Tibial nerve (tissue), 4 donors: ENCODE measurements at regions not wholly inside any gene's neighbourhood (a gene's known extent, or its start where the extent isn't known, plus 50 kb on each side); places are given as distances from the start of the nearest gene placed in this dataset.

Experiments used
- DNase-seq, 2 donors: peaks; one replicate each; pipeline ENCODE4 v3.0.0-alpha.2; 2019; ENCODE audit warnings: low spot score in 2 of 2
- H3K27ac ChIP-seq, 4 donors: fragments of 200-600 bp; sonication (generic) in 3 of 4; one replicate each; pipeline ENCODE4 v1.5.1; 2017 to 2019; ENCODE audit warnings: mild to moderate bottlenecking in 1 of 4
- H3K27me3 ChIP-seq, 2 donors: fragments of 200-600 bp; sonication (generic) in 1 of 2; one replicate each; pipeline versions ENCODE4 v1.5.1 to v1.6.0; 2017 to 2019
- H3K36me3 ChIP-seq, 3 donors: fragments of 200-600 bp; sonication (generic); one replicate each; pipeline ENCODE4 v1.5.1; 2018 to 2019
- H3K4me1 ChIP-seq, 4 donors: fragments of 200-600 bp; sonication (generic) in 3 of 4; one replicate each; pipeline ENCODE4 v1.5.1; 2017 to 2019
- H3K4me3 ChIP-seq, 4 donors: fragments of 200-600 bp; sonication (generic) in 3 of 4; one replicate each; pipeline ENCODE4 v1.5.1; 2017 to 2019; ENCODE audit warnings: mild to moderate bottlenecking in 1 of 4, moderate library complexity in 1 of 4
- H3K9me3 ChIP-seq, 4 donors: fragments of 200-600 bp; sonication (generic) in 3 of 4; one replicate each; pipeline ENCODE4 v1.5.1; 2017 to 2019
- EP300 ChIP-seq, 2 donors: sonication (generic); formaldehyde crosslinking; IDR thresholded peaks; one replicate each; pipeline ENCODE4 v1.6.1; 2017; ENCODE audit warnings: antibody characterized with exemption in 2 of 2, mild to moderate bottlenecking in 1 of 2
- POLR2A ChIP-seq, 2 donors: fragments of 450-650 bp; IDR thresholded peaks; one replicate each; pipeline ENCODE4 v1.6.1; 2017; ENCODE audit warnings: antibody characterized with exemption in 2 of 2, mild to moderate bottlenecking in 2 of 2, moderate library complexity in 2 of 2
- WGBS, 2 donors: methylation state at CpG; one replicate each; pipeline ENCODE4 v1.1.5; 2018; 5-methylcytosine and 5-hydroxymethylcytosine counted together
- TF ChIP-seq, protein P1 (sequence below), 5 experiments: fragments of 200-600 bp in 3 of 5; fragments of 450-650 bp in 2 of 5; sonication (generic) in 3 of 5; IDR thresholded peaks; one replicate each; pipeline ENCODE4 v1.5.1; 2016 to 2019; ENCODE audit warnings: antibody characterized with exemption in 5 of 5, mild to moderate bottlenecking in 3 of 5, moderate library complexity in 2 of 5

DNA sequence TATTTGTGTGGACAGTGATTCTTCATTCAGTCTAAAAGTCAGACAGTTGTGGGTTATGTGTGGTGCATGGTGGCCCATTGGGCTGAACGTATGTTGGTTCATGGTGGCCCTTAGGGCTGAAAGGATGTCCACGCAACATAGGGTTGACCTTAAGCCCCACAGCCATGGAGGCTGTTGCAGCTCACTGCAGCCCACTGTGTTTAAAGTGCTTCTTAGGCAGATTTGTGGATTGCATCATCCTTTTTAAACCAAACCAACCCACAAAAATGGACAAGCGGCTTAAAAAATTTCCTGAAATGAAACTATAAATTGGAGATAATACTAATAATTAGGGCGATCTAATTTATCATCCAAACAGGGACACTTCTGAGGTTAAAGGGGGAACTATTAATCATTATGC, 219.0 kb upstream of the GATB start:
- H3K9me3 ChIP-seq, result peaks cover 0 to 19% (median 0%) of the 10 kb centered on the region in 4 donors
- H3K4me3 ChIP-seq, result no peak overlapping the region
- WGBS, 2 donors, result 94% methylated on average over 4 of the region's 4 CpGs
- no peaks in the 10 kb centered on the region for H3K36me3 ChIP-seq
- peaks cover 0 to 9% (median 0%) of the 10 kb centered on the region in 4 donors for H3K4me1 ChIP-seq
- no peak for DNase-seq
- no peaks in the 10 kb centered on the region for H3K27me3 ChIP-seq
- no peak overlapping the region for H3K27ac ChIP-seq
- TF ChIP-seq, protein P1, sequence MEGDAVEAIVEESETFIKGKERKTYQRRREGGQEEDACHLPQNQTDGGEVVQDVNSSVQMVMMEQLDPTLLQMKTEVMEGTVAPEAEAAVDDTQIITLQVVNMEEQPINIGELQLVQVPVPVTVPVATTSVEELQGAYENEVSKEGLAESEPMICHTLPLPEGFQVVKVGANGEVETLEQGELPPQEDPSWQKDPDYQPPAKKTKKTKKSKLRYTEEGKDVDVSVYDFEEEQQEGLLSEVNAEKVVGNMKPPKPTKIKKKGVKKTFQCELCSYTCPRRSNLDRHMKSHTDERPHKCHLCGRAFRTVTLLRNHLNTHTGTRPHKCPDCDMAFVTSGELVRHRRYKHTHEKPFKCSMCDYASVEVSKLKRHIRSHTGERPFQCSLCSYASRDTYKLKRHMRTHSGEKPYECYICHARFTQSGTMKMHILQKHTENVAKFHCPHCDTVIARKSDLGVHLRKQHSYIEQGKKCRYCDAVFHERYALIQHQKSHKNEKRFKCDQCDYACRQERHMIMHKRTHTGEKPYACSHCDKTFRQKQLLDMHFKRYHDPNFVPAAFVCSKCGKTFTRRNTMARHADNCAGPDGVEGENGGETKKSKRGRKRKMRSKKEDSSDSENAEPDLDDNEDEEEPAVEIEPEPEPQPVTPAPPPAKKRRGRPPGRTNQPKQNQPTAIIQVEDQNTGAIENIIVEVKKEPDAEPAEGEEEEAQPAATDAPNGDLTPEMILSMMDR (IDR thresholded peaks at IDR 0.05), result no peak

DNA sequence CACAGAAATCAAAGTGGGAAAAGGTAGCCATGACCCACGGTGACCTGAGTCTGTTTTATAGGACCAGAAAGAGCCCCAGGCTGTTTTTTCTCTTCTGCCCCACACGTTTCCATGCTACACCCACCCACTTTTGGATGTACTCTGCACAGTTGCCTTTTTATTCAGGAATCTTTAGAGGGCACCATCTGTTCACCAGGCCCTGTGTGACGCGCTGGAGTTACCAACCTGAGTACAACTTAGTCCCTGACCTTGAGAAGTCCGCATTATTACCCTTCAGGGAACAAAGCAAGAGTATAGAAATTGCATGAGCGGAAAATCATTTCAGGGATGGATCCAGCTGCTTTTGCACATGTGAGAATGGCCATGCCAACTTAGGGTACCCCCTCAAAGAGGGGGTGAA, 207.8 kb upstream of the GATB start:
- H3K27me3 ChIP-seq, result no peaks in the 10 kb centered on the region
- no peaks in the 10 kb centered on the region for H3K4me1 ChIP-seq
- whole genome bisulfite sequencing, 2 donors, result 78 to 81% methylated on average over 6 of the region's 6 CpGs
- no peaks in the 10 kb centered on the region for H3K36me3 ChIP-seq
- no peak overlapping the region for H3K4me3 ChIP-seq
- DNase-seq, result no peak
- no peaks in the 10 kb centered on the region for H3K9me3 ChIP-seq
- TF ChIP-seq EP300 (IDR thresholded peaks at IDR 0.05), result no peak
- TF ChIP-seq, protein P1 (IDR thresholded peaks at IDR 0.05), result no peak
- no peak for TF ChIP-seq POLR2A (IDR thresholded peaks at IDR 0.05)
- no peak overlapping the region for H3K27ac ChIP-seq

DNA sequence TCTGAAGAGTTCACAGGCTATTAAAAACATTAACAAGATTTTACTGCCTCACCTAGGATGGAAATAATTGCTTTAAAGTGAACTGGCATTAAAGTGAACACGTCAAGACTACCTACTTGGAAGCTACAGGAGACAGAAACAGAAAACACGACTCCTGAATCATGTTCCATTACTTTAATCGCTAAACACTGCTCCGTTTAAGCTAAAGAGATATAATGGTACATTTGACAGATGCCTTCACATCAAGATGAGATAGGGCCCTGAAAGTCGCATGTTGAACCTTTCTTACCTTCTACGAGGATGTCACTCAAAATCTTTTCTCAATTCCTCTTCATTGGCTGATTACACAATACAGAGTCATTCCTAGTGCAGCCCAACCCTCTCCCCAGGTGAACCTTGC, 206.3 kb upstream of the GATB start:
- WGBS, 2 donors, result 82 to 83% methylated on average over 6 of the region's 6 CpGs
- peaks cover 0 to 3% (median 0%) of the 10 kb centered on the region in 4 donors for H3K4me1 ChIP-seq
- no peak overlapping the region for H3K4me3 ChIP-seq
- DNase-seq, result no peak
- H3K36me3 ChIP-seq, result no peaks in the 10 kb centered on the region
- no peak overlapping the region for H3K27ac ChIP-seq
- no peaks in the 10 kb centered on the region for H3K9me3 ChIP-seq
- H3K27me3 ChIP-seq, result no peaks in the 10 kb centered on the region
- TF ChIP-seq POLR2A (IDR thresholded peaks at IDR 0.05) (no peak), EP300 (IDR thresholded peaks at IDR 0.05) (no peak)
- TF ChIP-seq, protein P1 (IDR thresholded peaks at IDR 0.05), result no peak

DNA sequence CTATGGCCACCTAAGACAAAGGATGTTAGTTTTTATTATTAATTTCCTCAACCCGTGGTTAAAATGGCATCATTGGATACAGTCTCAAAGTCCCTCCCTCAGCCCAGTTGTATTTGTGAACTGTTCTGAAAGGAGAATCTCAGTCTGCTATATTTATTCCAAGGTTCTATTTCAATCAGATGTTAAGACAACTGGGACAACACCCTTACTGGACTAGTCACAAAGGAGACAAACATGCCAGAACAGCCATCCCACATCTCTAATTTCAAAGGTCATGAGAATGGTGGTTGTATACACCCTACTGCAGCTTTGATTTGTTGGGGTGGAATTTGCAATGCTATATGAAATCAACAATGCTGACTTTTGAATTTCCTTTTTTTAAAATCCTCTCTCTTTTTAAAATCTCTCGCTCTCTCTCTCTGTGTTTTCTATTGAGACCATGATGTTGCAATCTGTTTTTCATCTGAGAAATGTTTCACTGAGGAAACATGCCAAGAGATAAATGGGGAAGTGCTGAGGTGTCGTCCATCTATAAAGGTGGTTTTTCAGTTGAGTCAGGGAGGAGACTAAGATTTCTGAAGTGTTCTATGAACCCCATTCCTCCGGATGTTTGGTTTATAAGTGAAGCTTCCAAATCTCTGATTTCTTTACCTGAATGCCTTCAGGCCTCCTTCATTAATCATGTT, 201.5 kb upstream of the GATB start:
- no peaks in the 10 kb centered on the region for H3K36me3 ChIP-seq
- DNase-seq, result no peak
- no peaks in the 10 kb centered on the region for H3K9me3 ChIP-seq
- TF ChIP-seq POLR2A (IDR thresholded peaks at IDR 0.05) (no peak), EP300 (IDR thresholded peaks at IDR 0.05) (no peak)
- TF ChIP-seq, protein P1 (IDR thresholded peaks at IDR 0.05), result no peak
- H3K4me3 ChIP-seq, result no peak overlapping the region
- H3K4me1 ChIP-seq, result peaks cover 0 to 14% (median 0%) of the 10 kb centered on the region in 4 donors
- 50 to 53% methylated on average over 4 of the region's 4 CpGs for WGBS, 2 donors
- no peak overlapping the region for H3K27ac ChIP-seq
- H3K27me3 ChIP-seq, result no peaks in the 10 kb centered on the region

DNA sequence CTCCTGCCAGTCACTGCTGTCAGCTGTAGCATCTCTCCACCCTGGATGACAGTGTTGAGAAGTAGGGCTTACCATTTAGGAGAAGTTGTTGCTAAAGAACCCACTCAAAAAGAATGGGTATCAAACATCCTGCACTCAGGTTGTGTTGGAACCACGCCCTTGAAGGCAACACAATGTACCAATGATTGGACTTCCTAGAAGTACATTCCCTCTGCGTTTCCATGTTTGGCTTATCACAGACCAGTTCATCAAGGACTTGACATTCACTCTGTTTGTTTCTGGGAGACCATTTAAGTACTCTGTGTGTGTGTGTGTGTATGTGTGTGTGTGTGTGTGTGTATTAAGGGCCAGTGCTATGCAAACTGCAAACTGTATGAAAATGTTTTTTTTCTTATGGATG, 200.6 kb upstream of the GATB start:
- TF ChIP-seq POLR2A (IDR thresholded peaks at IDR 0.05) (no peak), EP300 (IDR thresholded peaks at IDR 0.05) (no peak)
- TF ChIP-seq, protein P1 (IDR thresholded peaks at IDR 0.05), result no peak
- Histone ChIP-seq H3K4me1 (peaks cover 0 to 14% (median 0%) of the 10 kb centered on the region in 4 donors), H3K4me3 (no peak overlapping the region), H3K9me3 (no peaks in the 10 kb centered on the region), H3K27me3 (no peaks in the 10 kb centered on the region), H3K36me3 (no peaks in the 10 kb centered on the region), H3K27ac (no peak overlapping the region)
- WGBS, 2 donors, result 73 to 83% methylated on average over 2 of the region's 2 CpGs
- DNase-seq, result no peak
